ENCODE measurements at regions not wholly inside any gene's neighbourhood (a gene's known extent, or its start where the extent isn't known, plus 50 kb on each side); places are given as distances from the start of the nearest gene placed in this dataset.

GRCh38 chr15:38828031-38828532 is 263.5 kb upstream of the RASGRP1 start:
- no peak for DNase-seq (ENCODE audit: low spot score)
- Histone ChIP-seq H3K27ac (ENCODE audit: low read depth, low read length, poor library complexity, severe bottlenecking) (no peak overlapping the region), H3K36me3 (ENCODE audit: insufficient read depth, low read length, poor library complexity, severe bottlenecking) (no peaks in the 10 kb centered on the region), H3K4me1 (ENCODE audit: insufficient read depth, low read length, poor library complexity, severe bottlenecking) (no peaks in the 10 kb centered on the region), H3K4me3 (ENCODE audit: low read depth, low read length, poor library complexity, severe bottlenecking) (no peak overlapping the region), H3K9me3 (ENCODE audit: low read depth, low read length, poor library complexity, severe bottlenecking) (no peaks in the 10 kb centered on the region), H3K27me3 (replicated peaks; ENCODE audit: insufficient read depth, low read depth, low read length, poor library complexity) (peaks cover 6% of the 10 kb centered on the region)
- CTCF ChIA-PET: no interaction called here
- TF ChIP-seq EZH2 (IDR thresholded peaks at IDR 0.05; ENCODE audit: borderline replicate concordance, low read depth, low read length, poor library complexity, severe bottlenecking) (no peak), CTCF (conservative IDR thresholded peaks at IDR 0.05; ENCODE audit: low read depth, low read length) (no peak)
- POLR2A ChIA-PET (ENCODE audit: low non-redundant PET): no interaction called here
- intact Hi-C loops (cut with micrococcal nuclease; ENCODE audit: unreplicated experiment): no loop called here
- no TSS peak for BruUV-seq (replicated peaks)

- H3K27me3 ChIP-seq (replicated peaks; ENCODE audit: insufficient read depth, low read depth, low read length, poor library complexity): peaks cover 6% of the 10 kb centered on the region
- no peak for TF ChIP-seq CTCF (conservative IDR thresholded peaks at IDR 0.05; ENCODE audit: low read depth, low read length)
- no peak for TF ChIP-seq EZH2 (IDR thresholded peaks at IDR 0.05; ENCODE audit: borderline replicate concordance, low read depth, low read length, poor library complexity, severe bottlenecking)
- no peak for DNase-seq (ENCODE audit: low spot score)
- no peaks in the 10 kb centered on the region for H3K36me3 ChIP-seq (ENCODE audit: insufficient read depth, low read length, poor library complexity, severe bottlenecking)
- no peak overlapping the region for H3K27ac ChIP-seq (ENCODE audit: low read depth, low read length, poor library complexity, severe bottlenecking)
- intact Hi-C loops (cut with micrococcal nuclease; ENCODE audit: unreplicated experiment): no loop called here
- ChIA-PET POLR2A (ENCODE audit: low non-redundant PET) (no interaction called here), CTCF (no interaction called here)
- H3K4me1 ChIP-seq (ENCODE audit: insufficient read depth, low read length, poor library complexity, severe bottlenecking): no peaks in the 10 kb centered on the region
- no peaks in the 10 kb centered on the region for H3K9me3 ChIP-seq (ENCODE audit: low read depth, low read length, poor library complexity, severe bottlenecking)
- H3K4me3 ChIP-seq (ENCODE audit: low read depth, low read length, poor library complexity, severe bottlenecking): no peak overlapping the region
- BruUV-seq (replicated peaks): no TSS peak
These were observed 264.5 kb upstream of the RASGRP1 start for GRCh38 chr15:38829086-38829485.

GRCh38 chr15:38842226-38842625 is 277.6 kb upstream of the RASGRP1 start:
- Histone ChIP-seq H3K27me3 (replicated peaks; ENCODE audit: insufficient read depth, low read depth, low read length, poor library complexity) (no peaks in the 10 kb centered on the region), H3K36me3 (ENCODE audit: insufficient read depth, low read length, poor library complexity, severe bottlenecking) (no peaks in the 10 kb centered on the region), H3K9me3 (ENCODE audit: low read depth, low read length, poor library complexity, severe bottlenecking) (no peaks in the 10 kb centered on the region), H3K4me3 (ENCODE audit: low read depth, low read length, poor library complexity, severe bottlenecking) (no peak overlapping the region), H3K4me1 (ENCODE audit: insufficient read depth, low read length, poor library complexity, severe bottlenecking) (no peaks in the 10 kb centered on the region), H3K27ac (ENCODE audit: low read depth, low read length, poor library complexity, severe bottlenecking) (no peak overlapping the region)
- intact Hi-C loops (cut with micrococcal nuclease; ENCODE audit: unreplicated experiment): no loop called here
- no peak for DNase-seq (ENCODE audit: low spot score)
- BruUV-seq (replicated peaks): no TSS peak
- CTCF ChIA-PET: no interaction called here
- POLR2A ChIA-PET (ENCODE audit: low non-redundant PET): no interaction called here
- TF ChIP-seq EZH2 (IDR thresholded peaks at IDR 0.05; ENCODE audit: borderline replicate concordance, low read depth, low read length, poor library complexity, severe bottlenecking): no peak
- TF ChIP-seq CTCF (conservative IDR thresholded peaks at IDR 0.05; ENCODE audit: low read depth, low read length): no peak
